OCI-LY1 (cell line): ENCODE measurements at regions not wholly inside any gene's neighbourhood (a gene's known extent, or its start where the extent isn't known, plus 50 kb on each side); places are given as distances from the start of the nearest gene placed in this dataset.

Experiments
- H2AFZ ChIP-seq: fragments of 200-600 bp; sonication (generic), shearing (Covaris generic); 2 replicates; pipeline ENCODE4 v1.6.0; 2014; ENCODE audit warnings: antibody characterized with exemption, mild to moderate bottlenecking, low read length
- H3F3A ChIP-seq: fragments of 200-600 bp; sonication (generic), shearing (Covaris generic); 2 replicates; pipeline ENCODE4 v1.6.0; 2014; ENCODE audit warnings: mild to moderate bottlenecking, antibody characterized with exemption, low read length, moderate library complexity; ENCODE audit not compliant: insufficient read depth
- H3K27ac ChIP-seq: fragments of 200-600 bp; sonication (generic); 2 replicates; pipeline ENCODE4 v1.5.1; 2014; ENCODE audit warnings: low read length, mixed run types, mild to moderate bottlenecking, low read depth; ENCODE audit not compliant: poor library complexity, severe bottlenecking
- H3K27me3 ChIP-seq: fragments of 200-600 bp; sonication (generic); 2 replicates; pipeline ENCODE4 v1.6.0; 2014; ENCODE audit warnings: antibody characterized with exemption, mild to moderate bottlenecking, low read length, moderate library complexity; ENCODE audit not compliant: insufficient read depth
- H3K36me3 ChIP-seq: fragments of 200-600 bp; sonication (generic); 2 replicates; pipeline ENCODE4 v1.6.1; 2014; ENCODE audit warnings: mild to moderate bottlenecking, antibody characterized with exemption, low read length, moderate library complexity, mixed read lengths; ENCODE audit not compliant: insufficient read depth
- H3K4me1 ChIP-seq: fragments of 200-600 bp; sonication (generic); 2 replicates; pipeline ENCODE4 v1.5.1; 2014; ENCODE audit warnings: mild to moderate bottlenecking, low read length, moderate library complexity; ENCODE audit not compliant: insufficient read depth, severe bottlenecking
- H3K4me2 ChIP-seq: fragments of 200-600 bp; sonication (generic), shearing (Covaris generic); 2 replicates; pipeline ENCODE4 v1.6.1; 2014; ENCODE audit warnings: low read length
- H3K4me3 ChIP-seq: fragments of 200-600 bp; sonication (generic); 2 replicates; pipeline ENCODE4 v1.5.1; 2014; ENCODE audit warnings: low read length, low read depth, mild to moderate bottlenecking, mixed read lengths; ENCODE audit not compliant: poor library complexity, severe bottlenecking
- H3K79me2 ChIP-seq: fragments of 200-600 bp; shearing (Covaris generic); 2 replicates; pipeline ENCODE4 v1.6.1; 2016; ENCODE audit warnings: mixed run types, low read length, mixed read lengths; ENCODE audit not compliant: insufficient read depth
- H3K9ac ChIP-seq: fragments of 200-600 bp; sonication (generic), shearing (Covaris generic); 2 replicates; pipeline ENCODE4 v1.6.1; 2014; ENCODE audit warnings: mild to moderate bottlenecking, low read length, mixed read lengths
- H3K9me2 ChIP-seq: fragments of 200-600 bp; sonication (generic), shearing (Covaris generic); 2 replicates; pipeline ENCODE4 v1.6.1; 2014; ENCODE audit warnings: low read depth, mild to moderate bottlenecking, low read length, mixed read lengths
- H3K9me3 ChIP-seq: fragments of 200-600 bp; shearing (Covaris generic); 2 replicates; pipeline ENCODE4 v1.6.1; 2014; ENCODE audit warnings: low read length, mixed read lengths
- H4K20me1 ChIP-seq: fragments of 200-600 bp; sonication (generic), shearing (Covaris generic); 2 replicates; pipeline ENCODE4 v1.6.0; 2016; ENCODE audit warnings: mild to moderate bottlenecking, low read length; ENCODE audit not compliant: insufficient read depth
- EZH2 ChIP-seq: fragments of 200-600 bp; sonication (generic), shearing (Covaris generic); IDR thresholded peaks from 2 replicates; pipeline ENCODE4 v1.8.0; 2017; ENCODE audit warnings: borderline replicate concordance, mixed run types, mild to moderate bottlenecking, antibody characterized with exemption, low read length, moderate library complexity, mixed read lengths
- TF ChIP-seq, protein P1 (sequence below): fragments of 200-600 bp; sonication (generic), shearing (Covaris generic); IDR thresholded peaks from 2 replicates; pipeline ENCODE4 v1.5.1; 2017; ENCODE audit warnings: mild to moderate bottlenecking, antibody characterized with exemption, low read length, moderate library complexity, mixed read lengths

DNA sequence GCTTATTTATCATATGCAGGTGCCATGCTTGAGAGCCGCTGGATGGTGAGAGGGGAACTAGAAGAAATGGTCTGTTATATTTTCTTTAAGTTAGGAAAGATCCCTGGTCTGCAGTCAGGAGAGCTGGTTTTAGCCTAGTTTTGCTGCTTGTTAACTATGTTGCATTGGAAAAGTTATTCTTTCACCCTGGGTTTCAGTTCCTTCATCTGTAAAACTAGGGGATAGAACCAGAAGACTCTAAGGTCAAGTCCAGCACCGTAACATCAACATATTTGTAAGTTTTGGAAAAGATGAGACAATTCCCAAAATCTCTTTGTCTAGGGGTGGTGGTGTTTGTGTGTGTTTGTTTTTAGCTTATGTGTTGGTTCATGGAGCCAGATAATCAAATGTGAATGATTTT is 304.0 kb downstream of the QKI start:
- H3K9me3 ChIP-seq, result no peaks in the 10 kb centered on the region
- H3K36me3 ChIP-seq, result no peaks in the 10 kb centered on the region
- H2AFZ ChIP-seq, result no peak overlapping the region
- H4K20me1 ChIP-seq, result no peaks in the 10 kb centered on the region
- no peaks in the 10 kb centered on the region for H3K79me2 ChIP-seq
- no peaks in the 10 kb centered on the region for H3K27me3 ChIP-seq
- H3K4me2 ChIP-seq, result peak overlapping the region; percentile 12; the same call in 1 of the 2 replicates
- no peak for TF ChIP-seq EZH2
- TF ChIP-seq, protein P1, sequence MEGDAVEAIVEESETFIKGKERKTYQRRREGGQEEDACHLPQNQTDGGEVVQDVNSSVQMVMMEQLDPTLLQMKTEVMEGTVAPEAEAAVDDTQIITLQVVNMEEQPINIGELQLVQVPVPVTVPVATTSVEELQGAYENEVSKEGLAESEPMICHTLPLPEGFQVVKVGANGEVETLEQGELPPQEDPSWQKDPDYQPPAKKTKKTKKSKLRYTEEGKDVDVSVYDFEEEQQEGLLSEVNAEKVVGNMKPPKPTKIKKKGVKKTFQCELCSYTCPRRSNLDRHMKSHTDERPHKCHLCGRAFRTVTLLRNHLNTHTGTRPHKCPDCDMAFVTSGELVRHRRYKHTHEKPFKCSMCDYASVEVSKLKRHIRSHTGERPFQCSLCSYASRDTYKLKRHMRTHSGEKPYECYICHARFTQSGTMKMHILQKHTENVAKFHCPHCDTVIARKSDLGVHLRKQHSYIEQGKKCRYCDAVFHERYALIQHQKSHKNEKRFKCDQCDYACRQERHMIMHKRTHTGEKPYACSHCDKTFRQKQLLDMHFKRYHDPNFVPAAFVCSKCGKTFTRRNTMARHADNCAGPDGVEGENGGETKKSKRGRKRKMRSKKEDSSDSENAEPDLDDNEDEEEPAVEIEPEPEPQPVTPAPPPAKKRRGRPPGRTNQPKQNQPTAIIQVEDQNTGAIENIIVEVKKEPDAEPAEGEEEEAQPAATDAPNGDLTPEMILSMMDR, result no peak
- peak overlapping the region; percentile 55 for H3K27ac ChIP-seq
- H3K9ac ChIP-seq, result no peak overlapping the region; the same call in 1 of the 2 replicates
- no peaks in the 10 kb centered on the region for H3K9me2 ChIP-seq
- peaks cover 62% of the 10 kb centered on the region for H3K4me1 ChIP-seq
- no peaks in the 10 kb centered on the region for H3F3A ChIP-seq
- H3K4me3 ChIP-seq, result no peak overlapping the region

DNA sequence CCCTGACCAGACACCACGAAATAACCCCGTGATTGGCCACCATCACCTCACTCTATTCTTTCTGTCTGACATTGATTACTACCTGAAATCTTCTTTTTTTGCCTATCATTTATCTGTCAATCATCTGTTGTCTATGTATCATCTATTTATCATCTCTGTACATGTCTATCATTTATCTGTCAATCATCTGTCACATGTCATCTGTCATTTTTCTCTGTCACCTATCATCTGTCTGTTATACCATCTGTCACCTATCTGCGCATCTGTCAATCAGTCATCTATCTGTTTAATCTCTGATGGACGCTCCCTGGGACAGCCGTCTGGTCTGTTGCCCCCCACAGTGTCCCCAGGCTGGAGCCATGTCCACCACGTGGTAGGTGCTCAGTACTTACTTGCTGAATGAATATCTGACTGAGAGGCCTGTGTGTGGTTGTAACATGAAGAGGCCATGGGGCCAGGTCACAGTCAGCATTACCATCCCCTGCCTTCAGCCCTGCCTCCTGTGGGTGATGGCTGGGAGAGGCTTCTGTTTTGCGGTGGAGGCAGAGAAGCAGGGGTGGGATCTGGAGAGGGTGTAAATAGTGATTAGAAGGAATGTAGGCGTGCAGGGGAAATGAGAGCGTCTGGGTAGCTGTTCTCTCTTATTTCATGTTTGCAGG is 302.7 kb downstream of the QKI start:
- Histone ChIP-seq H3K4me2 (peak overlapping the region; percentile 31; the same call in 1 of the 2 replicates), H3K4me3 (no peak overlapping the region), H3K27ac (peak overlapping the region; percentile 55), H3K9me3 (no peaks in the 10 kb centered on the region), H3F3A (no peaks in the 10 kb centered on the region), H2AFZ (no peak overlapping the region; the same call in 1 of the 2 replicates), H3K79me2 (no peaks in the 10 kb centered on the region), H3K9ac (no peak overlapping the region; the same call in 1 of the 2 replicates), H4K20me1 (no peaks in the 10 kb centered on the region), H3K9me2 (no peaks in the 10 kb centered on the region), H3K4me1 (peaks cover 59% of the 10 kb centered on the region), H3K36me3 (no peaks in the 10 kb centered on the region), H3K27me3 (no peaks in the 10 kb centered on the region)
- no peak for TF ChIP-seq EZH2
- TF ChIP-seq, protein P1, result no peak

DNA sequence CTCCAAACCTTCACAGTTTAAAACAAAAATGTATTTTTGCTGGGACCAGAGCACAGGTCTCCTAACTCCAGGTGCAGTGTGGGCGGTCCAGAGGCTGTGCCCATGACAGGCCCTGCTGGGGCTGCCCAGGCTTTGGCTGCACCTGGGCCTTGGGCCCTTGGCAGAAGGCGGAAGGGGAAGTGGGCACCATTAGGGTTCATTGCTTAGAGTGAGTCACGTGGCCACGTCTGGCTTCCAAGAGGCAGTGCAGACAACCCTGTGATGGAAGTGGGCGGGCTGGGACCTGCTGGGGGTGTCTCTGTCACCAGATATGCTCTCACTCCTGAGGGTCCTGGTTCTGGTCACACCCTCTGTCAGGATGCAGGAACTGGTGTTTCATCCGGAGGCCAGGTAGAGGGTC is 302.2 kb downstream of the QKI start:
- Histone ChIP-seq H3K79me2 (no peaks in the 10 kb centered on the region), H4K20me1 (no peaks in the 10 kb centered on the region), H3K27ac (peak overlapping the region; percentile 55), H3K4me3 (peak overlapping the region; percentile 40), H3K9ac (peak overlapping the region; percentile 9; the same call in 1 of the 2 replicates), H3K4me2 (peak overlapping the region; percentile 31), H3K27me3 (no peaks in the 10 kb centered on the region), H3K4me1 (peaks cover 59% of the 10 kb centered on the region), H2AFZ (no peak overlapping the region; the same call in 1 of the 2 replicates), H3F3A (no peaks in the 10 kb centered on the region), H3K36me3 (no peaks in the 10 kb centered on the region), H3K9me2 (no peaks in the 10 kb centered on the region), H3K9me3 (no peaks in the 10 kb centered on the region)
- TF ChIP-seq, protein P1, result no peak
- TF ChIP-seq EZH2, result no peak
